Ovary (tissue), 7 donors: ENCODE measurements at regions not wholly inside any gene's neighbourhood (a gene's known extent, or its start where the extent isn't known, plus 50 kb on each side); places are given as distances from the start of the nearest gene placed in this dataset.
"Not testable (repeated sequence)": the region's sequence is repeated elsewhere in the genome, so short reads cannot be mapped to it uniquely, and the experiment has no call there.

Source experiments
- DNase-seq, 5 donors: peaks; one replicate each; pipeline ENCODE4 v3.0.0-alpha.2; 2019 to 2020
- H3K27ac ChIP-seq, 2 donors: fragments of 200-600 bp; one replicate each; pipeline versions ENCODE4 v1.5.1 to v1.8.0; 2019 to 2022
- H3K27me3 ChIP-seq: fragments of 200-600 bp; one replicate; pipeline ENCODE4 v1.8.0; 2022
- H3K36me3 ChIP-seq: fragments of 200-600 bp; sonication (generic); one replicate; pipeline ENCODE4 v1.5.1; 2019
- H3K4me1 ChIP-seq: one replicate; pipeline ENCODE4 v1.8.1; 2013; ENCODE audit warnings: mild to moderate bottlenecking, moderate library complexity; ENCODE audit not compliant: insufficient read depth
- H3K4me3 ChIP-seq: fragments of 200-600 bp; sonication (generic); one replicate; pipeline ENCODE4 v1.5.1; 2017
- H3K9me3 ChIP-seq, 2 donors: fragments of 200-600 bp in 1 of 2; sonication (generic) in 1 of 2; one replicate each; pipeline versions ENCODE4 v1.5.1 to v1.8.1; 2013 to 2019; ENCODE audit warnings: mild to moderate bottlenecking in 1 of 2, moderate library complexity in 1 of 2
- EP300 ChIP-seq: sonication (generic); formaldehyde crosslinking; IDR thresholded peaks from one replicate; pipeline ENCODE4 v1.6.1; 2017; ENCODE audit warnings: antibody characterized with exemption
- POLR2A ChIP-seq: fragments of 450-650 bp; IDR thresholded peaks from one replicate; pipeline ENCODE4 v1.6.1; 2017; ENCODE audit warnings: antibody characterized with exemption, mild to moderate bottlenecking, moderate library complexity
- WGBS, 3 donors: extraction: QIAGEN DNeasy Blood & Tissue Kit in 1 of 3; methylation state at CpG; one replicate each; pipeline versions ENCODE4 v1.1.5 to v1.1.7; 2013 to 2017; 5-methylcytosine and 5-hydroxymethylcytosine counted together
- intact Hi-C, 4 donors: fragments of 100-400 bp; cut with DNase I; formaldehyde crosslinking; loops; one replicate each; pipeline versions ENCODE4 v1.11.0 to v1.15.1; 2022 to 2023
- TF ChIP-seq, protein P1 (sequence below), 3 donors: fragments of 450-650 bp in 2 of 3; fragments of 200-600 bp in 1 of 3; IDR thresholded peaks; one replicate each; pipeline versions ENCODE4 v1.5.1 to v1.8.0; 2016 to 2022; ENCODE audit warnings: antibody characterized with exemption in 3 of 3, mild to moderate bottlenecking in 1 of 3
- donor health status: DM: no; HTN: no; CAD: no; lungs with moderate emphysema.
- donor health status: DM: no; HTN: no; CAD: no.
- donor health status: Bipolar disorder and iron deficiency.
- donor health status: DM: no; HTN: no; CAD: no.
- donor health status: DM: yes; HTN: yes; CAD: no.

DNA sequence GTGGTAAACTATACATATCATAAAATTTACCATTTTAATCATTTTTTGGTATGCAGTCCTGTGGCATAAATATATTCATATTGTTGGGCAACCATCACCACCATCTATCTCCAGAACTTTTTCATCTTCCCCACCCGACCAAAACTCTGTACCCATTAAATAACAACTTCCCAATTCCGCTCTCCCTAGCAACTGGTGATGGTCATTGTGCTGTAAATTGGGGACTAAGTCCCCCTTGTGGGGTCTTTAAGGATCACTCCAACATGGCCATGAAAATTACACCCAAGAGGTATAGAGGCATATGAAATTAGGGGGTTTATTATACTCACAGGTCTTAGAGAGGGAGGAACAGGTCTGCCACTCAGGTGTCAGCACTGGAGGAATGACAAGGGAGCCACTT, 57.4 kb upstream of the NKD1 start:
- intact Hi-C loops, result no loop called here
- no peaks in the 10 kb centered on the region for H3K4me1 ChIP-seq
- no peak overlapping the region for H3K4me3 ChIP-seq
- DNase-seq, result no peak
- no peaks in the 10 kb centered on the region for H3K9me3 ChIP-seq
- H3K27ac ChIP-seq, result no peak overlapping the region
- 90 to 96% (median 90%) methylated on average over 2 of the region's 2 CpGs for WGBS, 3 donors
- no peak for TF ChIP-seq POLR2A
- TF ChIP-seq, protein P1, sequence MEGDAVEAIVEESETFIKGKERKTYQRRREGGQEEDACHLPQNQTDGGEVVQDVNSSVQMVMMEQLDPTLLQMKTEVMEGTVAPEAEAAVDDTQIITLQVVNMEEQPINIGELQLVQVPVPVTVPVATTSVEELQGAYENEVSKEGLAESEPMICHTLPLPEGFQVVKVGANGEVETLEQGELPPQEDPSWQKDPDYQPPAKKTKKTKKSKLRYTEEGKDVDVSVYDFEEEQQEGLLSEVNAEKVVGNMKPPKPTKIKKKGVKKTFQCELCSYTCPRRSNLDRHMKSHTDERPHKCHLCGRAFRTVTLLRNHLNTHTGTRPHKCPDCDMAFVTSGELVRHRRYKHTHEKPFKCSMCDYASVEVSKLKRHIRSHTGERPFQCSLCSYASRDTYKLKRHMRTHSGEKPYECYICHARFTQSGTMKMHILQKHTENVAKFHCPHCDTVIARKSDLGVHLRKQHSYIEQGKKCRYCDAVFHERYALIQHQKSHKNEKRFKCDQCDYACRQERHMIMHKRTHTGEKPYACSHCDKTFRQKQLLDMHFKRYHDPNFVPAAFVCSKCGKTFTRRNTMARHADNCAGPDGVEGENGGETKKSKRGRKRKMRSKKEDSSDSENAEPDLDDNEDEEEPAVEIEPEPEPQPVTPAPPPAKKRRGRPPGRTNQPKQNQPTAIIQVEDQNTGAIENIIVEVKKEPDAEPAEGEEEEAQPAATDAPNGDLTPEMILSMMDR (IDR thresholded peaks at IDR 0.05), result no peak
- TF ChIP-seq EP300, result no peak
- H3K36me3 ChIP-seq, result no peaks in the 10 kb centered on the region
- no peaks in the 10 kb centered on the region for H3K27me3 ChIP-seq

DNA sequence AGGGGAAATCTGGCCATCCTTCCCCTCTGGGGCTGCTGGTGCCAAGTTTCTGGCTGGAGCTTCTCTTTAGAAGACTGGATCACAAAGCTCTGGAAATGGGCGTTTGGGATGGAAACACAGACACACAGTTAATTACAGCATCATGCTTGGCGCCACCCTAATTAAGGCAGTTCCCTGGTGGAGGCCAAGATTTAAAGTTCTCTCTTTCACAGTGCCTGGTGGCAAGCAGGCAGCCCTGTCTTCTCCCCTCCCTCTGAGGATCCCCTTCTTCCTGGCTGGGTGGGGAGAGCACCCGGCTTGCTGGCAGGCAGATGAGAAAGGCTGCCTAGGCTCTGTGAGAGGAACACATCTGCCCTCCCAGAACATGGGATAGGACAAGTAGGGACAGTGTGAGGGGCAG, 59.0 kb upstream of the NKD1 start:
- H3K4me1 ChIP-seq, result no peaks in the 10 kb centered on the region
- intact Hi-C loops, result no loop called here
- no peak for TF ChIP-seq POLR2A
- TF ChIP-seq, protein P1 (IDR thresholded peaks at IDR 0.05), result no peak
- TF ChIP-seq EP300, result no peak
- no peaks in the 10 kb centered on the region for H3K36me3 ChIP-seq
- DNase-seq, result no peak
- H3K4me3 ChIP-seq, result no peak overlapping the region
- WGBS, 3 donors, result 54 to 71% (median 67%) methylated on average over 3 of the region's 3 CpGs
- no peak overlapping the region for H3K27ac ChIP-seq
- H3K9me3 ChIP-seq, result no peaks in the 10 kb centered on the region
- no peaks in the 10 kb centered on the region for H3K27me3 ChIP-seq

DNA sequence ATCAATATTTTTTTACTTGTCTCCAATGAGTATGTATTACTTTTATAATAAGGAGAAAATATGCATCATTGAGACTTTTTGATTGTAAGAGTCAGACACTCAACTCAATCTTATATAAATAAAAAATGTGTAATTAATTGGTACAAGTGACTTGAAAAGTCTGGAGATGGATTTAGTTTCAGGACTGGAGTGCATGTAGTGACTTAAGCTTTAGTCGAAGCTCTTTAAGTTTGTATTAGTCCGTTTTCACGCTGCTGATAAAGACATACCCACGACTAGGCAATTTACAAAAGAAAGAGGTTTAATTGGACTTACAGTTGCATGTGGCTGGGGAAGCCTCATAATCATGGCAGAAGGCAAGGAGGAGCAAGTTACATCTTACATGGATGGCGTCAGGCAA, 60.7 kb upstream of the NKD1 start:
- no peak for DNase-seq
- intact Hi-C loops, result no loop called here
- Histone ChIP-seq H3K4me1 (no peaks in the 10 kb centered on the region), H3K9me3 (no peaks in the 10 kb centered on the region), H3K4me3 (no peak overlapping the region), H3K27ac (no peak overlapping the region), H3K36me3 (no peaks in the 10 kb centered on the region), H3K27me3 (no peaks in the 10 kb centered on the region)
- WGBS, 3 donors, result 78 to 82% (median 79%) methylated on average over 5 of the region's 5 CpGs
- TF ChIP-seq EP300 (no peak), POLR2A (no peak)
- TF ChIP-seq, protein P1 (IDR thresholded peaks at IDR 0.05), result no peak

DNA sequence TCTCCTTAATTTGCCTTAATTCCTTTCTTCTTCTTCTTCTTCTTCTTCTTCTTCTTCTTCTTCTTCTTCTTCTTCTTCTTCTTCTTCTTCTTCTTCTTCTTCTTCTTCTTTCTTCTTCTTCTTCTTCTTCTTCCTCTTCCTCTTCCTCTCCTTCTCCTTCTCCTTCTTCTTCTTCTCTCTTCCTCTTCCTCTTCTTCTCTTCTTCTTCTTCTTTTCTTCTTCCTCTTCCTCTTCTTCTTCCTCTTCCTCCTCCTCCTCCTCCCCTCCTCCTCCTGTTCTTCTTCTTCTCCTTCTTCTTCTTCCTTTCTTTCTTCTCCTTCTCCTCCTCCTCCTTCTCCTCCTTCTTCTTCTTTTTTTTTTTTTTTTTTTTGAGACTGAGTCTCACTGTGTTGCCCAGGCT, 62.0 kb upstream of the NKD1 start:
- H3K36me3 ChIP-seq, DNase-seq, H3K4me1 ChIP-seq, H3K4me3 ChIP-seq, H3K27ac ChIP-seq, intact Hi-C loops, H3K9me3 ChIP-seq, H3K27me3 ChIP-seq: not testable (repeated sequence)

DNA sequence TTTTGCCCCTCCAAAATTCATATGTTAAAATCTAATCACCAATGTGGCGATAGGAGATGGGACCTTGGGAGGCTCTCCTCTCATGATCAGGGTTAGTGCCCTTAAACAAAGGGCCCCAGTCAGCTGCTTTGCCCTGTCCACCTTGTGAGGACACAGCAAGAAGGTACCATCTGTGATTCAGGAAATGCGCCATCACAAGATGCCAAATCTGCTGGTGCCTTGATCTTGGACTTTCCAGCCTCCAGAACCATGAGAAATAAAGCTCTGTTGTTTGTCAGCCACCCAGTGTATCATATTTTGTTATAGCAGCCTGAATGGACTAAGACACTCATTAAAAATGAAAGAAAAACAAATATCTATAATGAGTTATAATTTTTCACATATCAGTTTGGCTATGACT, 63.0 kb upstream of the NKD1 start:
- Histone ChIP-seq H3K4me1 (no peaks in the 10 kb centered on the region), H3K27ac (no peak overlapping the region), H3K4me3 (no peak overlapping the region), H3K9me3 (no peaks in the 10 kb centered on the region), H3K36me3 (no peaks in the 10 kb centered on the region), H3K27me3 (no peaks in the 10 kb centered on the region)
- intact Hi-C loops, result no loop called here
- 93 to 94% (median 94%) methylated on average over 2 of the region's 2 CpGs for WGBS, 3 donors
- TF ChIP-seq POLR2A (no peak), EP300 (no peak)
- TF ChIP-seq, protein P1 (IDR thresholded peaks at IDR 0.05), result no peak
- DNase-seq, result no peak
